Ecto neural progenitor cell (in vitro differentiated cells): ENCODE measurements at regions not wholly inside any gene's neighbourhood (a gene's known extent, or its start where the extent isn't known, plus 50 kb on each side); places are given as distances from the start of the nearest gene placed in this dataset.

ENCODE experiments used
- DNase-seq: peaks from one replicate; pipeline ENCODE4 v3.0.0-alpha.2; 2018; ENCODE audit warnings: low spot score

GRCh38 chr21:38659936-38660332 lies 145.8 kb upstream of the ETS2 start:
- no peak for DNase-seq

- DNase-seq: peak; percentile 53
Measured at GRCh38 chr21:38660333-38661196, 145.2 kb upstream of the ETS2 start.

DNA sequence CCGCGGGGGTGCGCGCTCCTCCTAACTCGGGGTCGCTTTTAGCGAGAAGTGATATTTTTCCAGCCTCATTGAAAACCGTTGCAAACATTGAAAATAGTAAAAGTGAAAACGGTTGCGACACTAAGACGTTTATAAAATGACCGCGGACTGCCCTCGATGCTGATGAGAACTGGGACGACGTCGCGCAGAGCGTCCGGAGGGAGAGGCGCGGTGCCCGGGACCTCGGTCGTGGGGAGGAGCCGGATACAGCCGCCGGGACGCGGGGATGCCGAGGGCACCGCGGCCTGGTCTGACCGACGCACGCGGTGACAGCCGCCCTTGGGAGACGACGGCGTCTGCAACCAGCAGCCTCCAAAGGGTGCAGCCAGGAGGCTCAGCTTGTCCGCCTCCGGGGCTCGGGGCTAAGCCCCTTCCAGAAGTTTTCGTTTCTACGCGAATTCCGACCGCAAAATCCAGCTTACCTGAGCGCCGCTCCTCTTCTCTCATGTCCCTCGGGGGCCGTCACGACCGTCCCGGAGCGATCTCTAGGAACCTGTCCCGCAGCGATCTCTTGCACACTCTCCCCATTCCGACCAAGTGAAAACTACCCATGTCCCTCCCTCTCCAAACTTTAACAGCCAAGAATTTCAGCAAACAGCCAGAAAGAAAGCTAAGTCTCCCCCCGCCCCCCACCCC lies 144.4 kb upstream of the ETS2 start:
- peak; percentile 61 for DNase-seq

DNA sequence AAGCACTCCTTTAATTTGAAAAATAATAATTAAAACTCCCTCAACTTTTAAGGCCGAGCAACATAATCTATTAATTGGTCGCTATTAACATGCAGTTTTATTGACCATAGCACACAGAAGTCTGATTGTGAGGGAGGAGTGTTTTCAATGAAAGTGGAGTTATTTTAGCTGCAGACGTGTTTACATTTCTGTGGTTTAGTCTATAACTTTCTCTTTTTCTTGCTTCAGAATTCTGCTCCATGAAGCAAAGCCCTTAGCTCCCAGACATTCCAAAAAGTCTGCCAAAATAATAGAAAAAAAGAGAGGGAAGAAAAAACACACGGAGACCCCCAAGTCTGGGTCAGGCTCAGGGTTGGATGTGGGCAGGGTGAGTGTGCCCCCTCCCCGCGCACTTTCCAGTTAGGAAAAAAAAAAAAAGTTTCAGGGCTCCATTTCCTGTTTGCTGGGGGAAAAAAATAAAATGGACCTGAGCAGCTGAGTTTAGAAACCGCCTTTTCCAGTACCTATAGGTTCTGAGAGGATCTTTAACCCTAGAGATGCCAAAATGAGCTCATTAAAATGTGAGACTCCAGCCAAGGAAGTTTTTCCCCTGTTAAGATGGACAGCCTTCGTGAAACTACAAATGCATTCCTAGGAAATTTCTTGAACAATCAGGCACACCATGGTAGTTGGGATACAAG lies 143.7 kb upstream of the ETS2 start:
- DNase-seq: no peak

- DNase-seq: no peak
Measured at GRCh38 chr21:38663282-38663681, 142.4 kb upstream of the ETS2 start.

DNA sequence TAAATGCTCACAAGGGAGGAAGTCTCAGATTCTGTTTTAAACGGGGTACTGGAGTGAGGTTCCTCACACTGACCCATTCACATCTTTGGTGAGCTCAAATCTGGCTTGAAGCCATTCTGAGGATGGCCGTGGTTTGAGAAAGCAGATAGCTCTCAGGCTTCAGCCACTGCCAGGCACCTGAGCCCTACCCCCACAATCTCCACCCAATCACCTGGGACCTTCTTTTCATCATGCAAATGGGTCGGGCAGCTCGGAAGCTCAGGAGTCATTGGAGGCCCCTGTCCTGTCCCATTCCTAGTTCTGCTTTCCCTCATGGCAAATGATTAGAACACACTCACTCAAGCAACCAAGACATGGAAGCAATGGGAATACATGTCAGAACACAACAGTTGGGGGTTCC lies 141.4 kb upstream of the ETS2 start:
- no peak for DNase-seq

DNA sequence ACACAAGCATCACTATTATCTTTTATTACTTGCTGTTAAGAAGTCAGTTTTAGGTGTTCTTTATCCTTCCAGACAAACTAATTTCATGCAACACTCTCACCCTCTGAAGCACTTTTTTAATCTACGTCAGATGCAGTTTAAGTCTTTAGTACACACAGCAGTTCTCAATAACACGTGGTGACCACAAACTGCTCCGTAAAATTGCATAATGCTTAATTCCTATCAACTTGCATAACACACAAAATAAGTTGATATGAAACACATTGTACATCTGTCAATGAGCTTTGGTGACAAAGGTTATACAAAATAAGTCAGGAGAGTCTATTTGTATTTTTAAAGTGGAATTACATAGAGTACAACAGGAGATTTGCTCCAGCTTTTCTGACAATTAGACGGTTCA lies 140.9 kb upstream of the ETS2 start:
- no peak for DNase-seq

DNA sequence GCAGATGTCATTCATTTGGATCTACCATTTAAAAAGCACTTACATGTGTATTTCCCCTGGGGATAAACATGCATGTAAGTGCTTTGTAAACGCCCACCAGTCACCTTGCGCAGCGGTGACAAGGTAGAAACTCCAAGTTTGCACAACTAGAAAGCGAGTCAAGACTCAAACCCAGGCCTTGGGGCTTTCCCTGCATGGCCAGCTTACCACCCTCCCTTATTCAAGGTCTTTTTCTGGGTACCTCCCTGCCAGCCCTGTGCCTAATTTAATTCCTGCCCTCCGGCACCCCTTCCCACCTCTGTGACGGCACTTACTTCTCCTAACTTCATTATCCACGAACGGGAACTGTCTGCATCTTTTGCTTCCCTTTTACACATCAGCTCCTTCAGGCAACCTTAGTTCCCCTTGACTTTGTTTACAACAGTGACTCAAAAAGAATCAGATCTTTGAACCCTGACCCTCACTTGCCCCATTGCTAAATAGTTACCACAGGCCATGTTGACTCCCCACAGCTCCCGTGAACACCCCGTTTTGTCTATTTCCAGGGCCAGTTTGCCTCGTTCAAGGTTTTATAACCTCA lies 138.3 kb upstream of the ETS2 start:
- no peak for DNase-seq

DNA sequence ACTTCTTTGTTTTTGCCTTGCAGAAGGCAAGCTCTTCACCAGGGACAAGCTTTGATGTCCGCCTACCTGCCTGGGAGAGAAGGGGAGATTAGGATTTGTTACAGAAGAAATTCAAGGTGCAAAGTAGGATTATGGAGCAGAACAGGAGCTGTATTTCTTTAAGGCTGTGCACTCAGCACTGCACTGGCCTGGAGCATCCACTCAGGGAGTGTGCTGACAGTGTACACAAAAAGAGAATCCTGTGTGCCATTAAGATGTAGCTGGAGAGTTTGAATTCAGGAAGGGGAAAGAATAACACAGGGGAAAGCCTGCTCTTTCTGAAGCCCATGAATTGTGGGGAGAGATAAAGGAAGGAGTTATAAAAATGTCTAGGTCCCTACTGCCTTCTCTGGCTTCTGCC lies 137.7 kb upstream of the ETS2 start:
- no peak for DNase-seq

GRCh38 chr21:38668541-38668940 lies 137.2 kb upstream of the ETS2 start:
- no peak for DNase-seq

DNA sequence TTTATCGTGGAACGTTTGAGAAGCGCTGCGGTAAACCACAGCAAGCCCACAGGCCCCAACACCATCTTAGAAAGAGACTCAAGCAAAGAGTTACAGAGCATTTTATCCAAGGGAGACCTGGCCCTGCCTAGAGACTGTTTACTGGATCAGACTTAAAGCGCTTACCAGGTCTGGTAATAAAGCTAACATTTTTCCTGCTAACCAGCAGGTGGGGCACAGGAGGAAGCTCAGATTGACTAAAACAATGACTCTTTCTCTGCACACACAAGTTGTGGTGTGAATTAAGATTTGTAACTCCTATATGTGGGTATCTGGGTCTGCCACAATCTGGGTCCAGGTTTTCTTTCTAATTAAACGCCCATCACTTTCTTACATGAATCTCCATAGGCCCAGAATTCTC lies 136.5 kb upstream of the ETS2 start:
- no peak for DNase-seq

DNA sequence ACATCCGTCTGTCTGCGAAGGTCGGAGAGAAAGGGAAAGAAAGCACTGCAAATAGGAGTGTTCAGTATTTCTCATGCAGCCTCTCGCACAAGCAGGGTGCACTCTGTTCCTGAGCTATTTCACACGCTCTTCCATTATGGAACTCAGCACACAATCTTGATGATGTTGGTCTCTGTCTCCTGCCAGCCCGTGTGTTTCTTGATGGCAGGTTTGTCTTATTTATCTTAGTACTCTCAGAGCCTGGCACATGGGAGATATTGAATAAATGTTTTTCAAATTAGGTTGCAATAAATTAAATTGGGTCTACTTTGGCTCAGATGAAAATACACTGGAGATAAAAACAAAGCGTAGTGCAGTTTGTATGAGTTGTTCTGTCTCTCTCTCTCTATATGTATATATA lies 134.9 kb upstream of the ETS2 start:
- DNase-seq: no peak

GRCh38 chr21:38671773-38672172 lies 134.0 kb upstream of the ETS2 start:
- DNase-seq: no peak

DNA sequence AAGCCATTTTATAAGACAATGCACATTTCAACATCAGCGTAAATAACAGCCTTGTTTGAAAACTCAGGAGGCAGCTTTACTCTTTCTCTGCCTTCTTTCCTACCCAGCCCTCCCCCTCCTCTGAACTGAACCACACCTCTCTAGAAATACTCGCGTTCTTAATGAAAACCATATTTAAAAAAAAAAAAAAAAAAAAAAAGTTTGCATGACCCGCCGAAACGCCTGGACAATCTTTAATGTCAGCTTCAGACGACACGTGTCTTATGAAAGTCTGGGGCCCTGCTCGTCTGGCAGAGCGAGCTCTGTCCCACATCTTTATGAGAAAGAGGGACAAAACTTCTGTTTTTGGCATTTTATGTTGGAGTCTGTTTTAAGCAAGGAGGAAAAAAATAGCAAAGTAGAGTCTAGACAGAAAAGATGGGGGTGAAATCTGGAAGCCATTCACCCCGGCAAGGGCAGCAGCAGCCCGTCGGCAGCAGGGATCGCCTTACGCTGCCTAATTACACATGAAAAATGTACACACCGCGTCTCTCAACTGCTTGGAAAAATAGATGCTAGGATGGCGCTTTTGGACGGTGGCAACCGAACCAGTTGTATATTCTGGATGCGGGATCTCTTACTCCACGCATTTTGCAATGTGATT lies 130.4 kb upstream of the ETS2 start:
- no peak for DNase-seq

DNA sequence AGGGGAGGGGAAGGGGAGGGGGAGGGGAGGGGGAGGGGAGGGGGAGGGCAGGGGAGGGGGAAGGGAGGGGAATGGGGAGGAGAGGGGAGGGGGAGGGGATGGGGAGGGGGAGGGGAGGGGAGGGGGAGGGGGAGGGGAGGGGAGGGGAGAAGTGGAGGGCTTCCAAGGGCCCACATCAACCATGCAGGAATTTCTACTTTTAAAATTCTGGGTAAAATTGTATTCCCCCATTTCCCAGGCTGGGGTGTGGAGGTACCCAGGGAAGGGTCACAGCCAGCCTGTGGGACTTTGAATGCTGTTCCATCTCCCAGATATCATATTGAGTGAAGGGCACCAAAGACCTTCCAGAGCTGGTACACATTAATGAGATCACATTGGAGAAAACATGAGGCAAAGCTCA lies 126.9 kb upstream of the ETS2 start:
- DNase-seq: no peak

GRCh38 chr21:38679534-38679933 lies 126.2 kb upstream of the ETS2 start:
- DNase-seq: no peak

- no peak for DNase-seq
Measured at GRCh38 chr21:38680401-38680800, 125.3 kb upstream of the ETS2 start.

- DNase-seq: no peak
Measured at GRCh38 chr21:38683222-38683621, 122.5 kb upstream of the ETS2 start.

- DNase-seq: no peak
Measured at GRCh38 chr21:38688068-38688467, 117.7 kb upstream of the ETS2 start.

DNA sequence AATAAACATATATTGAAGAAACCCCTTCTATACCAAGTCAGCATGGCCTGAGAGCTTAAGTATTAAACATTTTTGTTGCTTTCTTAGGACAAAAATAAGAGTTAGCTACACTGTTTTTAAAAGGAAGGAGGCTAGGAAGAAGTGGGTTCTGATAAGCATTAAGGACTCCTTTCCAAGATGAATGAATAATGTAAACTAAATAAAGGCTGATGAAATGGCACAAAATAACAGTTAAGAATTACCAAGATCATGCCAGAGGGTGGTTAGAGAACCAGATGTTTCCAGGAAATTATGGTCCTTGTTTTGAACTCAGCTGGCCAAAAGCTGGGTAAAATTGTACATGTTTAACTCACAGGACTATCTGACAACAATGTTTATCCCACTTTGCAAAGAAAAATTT lies 114.1 kb upstream of the ETS2 start:
- DNase-seq: no peak

GRCh38 chr21:38696579-38696978 lies 109.2 kb upstream of the ETS2 start:
- DNase-seq: no peak

DNA sequence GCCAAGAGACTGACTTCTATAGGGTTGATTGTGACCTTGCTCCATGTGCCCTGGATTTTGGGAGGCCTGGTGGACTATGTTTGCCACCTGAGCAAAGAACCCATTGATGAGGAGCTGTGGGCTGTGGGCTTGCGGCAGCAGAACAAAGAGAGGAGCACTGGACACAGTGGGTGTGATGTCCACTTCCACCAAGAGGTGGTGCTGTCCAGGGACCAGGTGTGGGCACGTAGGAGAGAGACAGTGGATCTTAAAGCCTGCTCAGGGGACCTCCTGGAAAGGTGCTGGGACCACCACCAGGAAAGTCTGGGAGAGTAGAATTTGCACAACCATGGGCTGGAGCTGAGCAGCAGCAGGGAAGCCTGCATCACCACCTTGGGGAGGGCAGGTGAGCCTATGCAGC lies 106.7 kb upstream of the ETS2 start:
- no peak for DNase-seq
